GM12873 (cell line): ENCODE measurements at regions not wholly inside any gene's neighbourhood (a gene's known extent, or its start where the extent isn't known, plus 50 kb on each side); places are given as distances from the start of the nearest gene placed in this dataset.

Source experiments
- TF ChIP-seq, protein P1 (sequence below): IDR thresholded peaks from 2 replicates; pipeline ENCODE4 v1.5.1; 2012; ENCODE audit warnings: low read depth, mild to moderate bottlenecking, moderate library complexity, low read length, control low read depth; ENCODE audit not compliant: insufficient read depth; ENCODE audit errors: missing control alignments

- TF ChIP-seq, protein P1, sequence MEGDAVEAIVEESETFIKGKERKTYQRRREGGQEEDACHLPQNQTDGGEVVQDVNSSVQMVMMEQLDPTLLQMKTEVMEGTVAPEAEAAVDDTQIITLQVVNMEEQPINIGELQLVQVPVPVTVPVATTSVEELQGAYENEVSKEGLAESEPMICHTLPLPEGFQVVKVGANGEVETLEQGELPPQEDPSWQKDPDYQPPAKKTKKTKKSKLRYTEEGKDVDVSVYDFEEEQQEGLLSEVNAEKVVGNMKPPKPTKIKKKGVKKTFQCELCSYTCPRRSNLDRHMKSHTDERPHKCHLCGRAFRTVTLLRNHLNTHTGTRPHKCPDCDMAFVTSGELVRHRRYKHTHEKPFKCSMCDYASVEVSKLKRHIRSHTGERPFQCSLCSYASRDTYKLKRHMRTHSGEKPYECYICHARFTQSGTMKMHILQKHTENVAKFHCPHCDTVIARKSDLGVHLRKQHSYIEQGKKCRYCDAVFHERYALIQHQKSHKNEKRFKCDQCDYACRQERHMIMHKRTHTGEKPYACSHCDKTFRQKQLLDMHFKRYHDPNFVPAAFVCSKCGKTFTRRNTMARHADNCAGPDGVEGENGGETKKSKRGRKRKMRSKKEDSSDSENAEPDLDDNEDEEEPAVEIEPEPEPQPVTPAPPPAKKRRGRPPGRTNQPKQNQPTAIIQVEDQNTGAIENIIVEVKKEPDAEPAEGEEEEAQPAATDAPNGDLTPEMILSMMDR: no peak
These were observed 154.2 kb upstream of the KCNMB2 start for GRCh38 chr3:178381971-178382448.

DNA sequence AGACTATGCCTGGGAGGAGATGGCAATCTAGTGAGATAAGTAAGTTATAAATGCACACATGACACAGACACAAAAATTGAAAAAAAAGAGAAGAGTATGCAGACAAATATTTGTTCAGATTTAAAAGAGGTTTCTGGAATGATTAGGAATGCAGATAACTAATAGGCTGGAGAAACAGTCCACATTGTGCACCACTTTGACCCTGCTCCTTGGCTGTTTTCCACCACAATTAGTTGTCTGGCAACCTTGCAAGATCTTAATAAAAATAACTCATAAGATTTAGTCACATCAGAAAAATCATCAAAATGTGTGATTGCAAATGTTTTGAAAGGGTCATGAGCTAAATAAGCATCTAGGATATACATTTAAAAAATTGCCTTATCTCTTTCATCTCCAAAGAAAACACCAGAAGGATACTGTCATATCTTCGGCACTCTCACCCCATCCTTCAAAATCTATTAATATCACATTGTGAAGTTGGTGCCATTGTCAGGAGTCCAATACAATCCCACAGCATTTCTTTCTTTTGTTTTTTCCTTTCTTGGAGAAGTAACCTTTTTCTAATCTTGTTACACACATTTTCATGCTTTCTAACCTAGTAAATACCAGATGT is 153.7 kb upstream of the KCNMB2 start:
- TF ChIP-seq, protein P1: no peak

DNA sequence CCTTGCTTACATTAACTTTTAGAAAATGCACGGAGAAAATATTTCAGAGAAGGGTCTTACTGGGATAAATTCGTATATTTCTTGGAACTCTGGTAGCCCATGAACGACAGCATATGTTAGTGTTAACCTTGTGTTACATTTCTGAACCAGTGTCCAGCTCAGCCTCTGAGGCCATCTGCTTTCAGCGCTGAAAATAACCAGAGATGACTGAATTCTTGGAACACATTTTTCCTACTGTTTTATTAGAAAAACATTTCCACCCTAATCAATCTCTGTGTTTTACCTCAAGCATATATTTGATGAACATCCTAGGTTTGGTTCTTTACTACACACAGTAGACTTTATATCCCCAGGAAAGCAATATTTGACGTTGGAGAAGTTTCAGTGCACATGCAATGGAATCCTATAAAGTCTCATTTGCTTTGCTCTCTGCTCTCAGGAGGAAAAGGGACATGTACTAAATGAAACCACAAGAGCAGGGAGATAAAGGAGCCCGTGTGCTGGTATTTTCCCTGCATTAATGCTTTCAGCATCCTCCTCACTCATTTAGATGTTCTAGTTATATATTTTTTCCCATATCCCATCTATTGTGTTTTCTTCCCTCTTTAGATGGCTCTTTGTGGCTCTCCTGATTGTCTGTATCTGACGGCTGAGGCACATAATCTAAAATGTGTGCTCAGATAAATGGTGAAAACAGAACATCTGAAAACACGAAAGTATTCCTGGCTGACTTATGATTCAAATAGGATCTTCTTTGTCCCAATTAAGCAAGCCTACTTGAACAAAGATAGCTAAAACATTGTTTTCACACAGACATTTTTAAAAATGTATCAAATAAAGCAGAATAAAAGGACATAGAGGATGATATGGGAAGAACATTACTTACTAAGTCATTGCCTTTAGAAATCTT is 151.7 kb upstream of the KCNMB2 start:
- TF ChIP-seq, protein P1: no peak

- TF ChIP-seq, protein P1: peak; percentile 61
These were observed 150.8 kb upstream of the KCNMB2 start for GRCh38 chr3:178385280-178385952.

GRCh38 chr3:178386401-178386800 is 149.8 kb upstream of the KCNMB2 start:
- TF ChIP-seq, protein P1: no peak

GRCh38 chr3:178386880-178387279 is 149.4 kb upstream of the KCNMB2 start:
- TF ChIP-seq, protein P1: no peak

- TF ChIP-seq, protein P1: no peak
These were observed 147.8 kb upstream of the KCNMB2 start for GRCh38 chr3:178388473-178388872.
